Gastroesophageal sphincter (tissue), 3 donors: ENCODE measurements at regions not wholly inside any gene's neighbourhood (a gene's known extent, or its start where the extent isn't known, plus 50 kb on each side); places are given as distances from the start of the nearest gene placed in this dataset.

Experiments
- CTCF ChIP-seq, 4 experiments: fragments of 200-600 bp in 2 of 4; fragments of 450-650 bp in 2 of 4; sonication (generic) in 1 of 4; IDR thresholded peaks; one replicate each; pipeline ENCODE4 v1.5.1; 2017 to 2019; ENCODE audit warnings: antibody characterized with exemption in 4 of 4, mild to moderate bottlenecking in 2 of 4, moderate library complexity in 2 of 4
- EP300 ChIP-seq: sonication (generic); formaldehyde crosslinking; IDR thresholded peaks from one replicate; pipeline ENCODE4 v1.6.1; 2017; ENCODE audit warnings: antibody characterized with exemption, mild to moderate bottlenecking
- POLR2A ChIP-seq, 2 donors: fragments of 450-650 bp; IDR thresholded peaks; one replicate each; pipeline ENCODE4 v1.6.1; 2017; ENCODE audit warnings: antibody characterized with exemption in 2 of 2, mild to moderate bottlenecking in 2 of 2, moderate library complexity in 1 of 2
- POLR2AphosphoS5 ChIP-seq: sonication (generic); formaldehyde crosslinking; IDR thresholded peaks from one replicate; pipeline ENCODE4 v1.6.1; 2017; ENCODE audit warnings: antibody characterized with exemption

GRCh38 chr2:83574614-83575013, 884.5 kb downstream of the SUCLG1 start:
- no peak for TF ChIP-seq CTCF (IDR thresholded peaks at IDR 0.05)
- TF ChIP-seq POLR2AphosphoS5: no peak
- no peak for TF ChIP-seq POLR2A (IDR thresholded peaks at IDR 0.05)
- TF ChIP-seq EP300: no peak
